ENCODE measurements at regions not wholly inside any gene's neighbourhood (a gene's known extent, or its start where the extent isn't known, plus 50 kb on each side); places are given as distances from the start of the nearest gene placed in this dataset. TPM values are rescaled to one million over a fixed set of nuclear protein-coding genes. Genes with fewer than 3 reads are reported as not detected.

Small RNA genes in the stretch of these regions (microRNA-seq; reads per million reads assigned to microRNA genes)
- not detected for gene RNA5SP107 (ENCODE audit: insufficient read depth, insufficient read length)

Small RNA genes in the stretch of these regions (small RNA-seq; reads per million reads assigned to genes)
- gene RNA5SP107 = 0 reads per million in 5 experiments
